K562 (cell line): ENCODE measurements at regions not wholly inside any gene's neighbourhood (a gene's known extent, or its start where the extent isn't known, plus 50 kb on each side); places are given as distances from the start of the nearest gene placed in this dataset.

Source experiments
- KDM1A ChIP-seq, 2 experiments: fragments of 450-650 bp; IDR thresholded peaks; 2 replicates each; pipeline ENCODE4 v1.6.1; 2016; ENCODE audit warnings: mild to moderate bottlenecking in 2 of 2
- POLR2A ChIP-seq: fragments of 450-650 bp; conservative IDR thresholded peaks from 2 replicates; pipeline ENCODE4 v1.6.1; 2016
- POLR2AphosphoS5 ChIP-seq: IDR thresholded peaks from 2 replicates; pipeline ENCODE4 v1.6.1; 2011; ENCODE audit warnings: mild to moderate bottlenecking, low read depth, low read length, moderate library complexity; ENCODE audit not compliant: control insufficient read depth, insufficient read depth
- TCF7L2 ChIP-seq: fragments of 150-350 bp; IDR thresholded peaks from 2 replicates; pipeline ENCODE4 v1.6.1; 2016; ENCODE audit warnings: low read depth, mild to moderate bottlenecking, low read length, moderate library complexity
- TF ChIP-seq, protein P1 (sequence below): sonication (generic); formaldehyde crosslinking; IDR thresholded peaks from 2 replicates; pipeline ENCODE4 v1.8.0; 2023; ENCODE audit warnings: missing genetic modification reagents, mild to moderate bottlenecking, borderline replicate concordance
- TF ChIP-seq, protein P2 (sequence below): sonication (generic); formaldehyde crosslinking; IDR thresholded peaks from 2 replicates; pipeline ENCODE4 v1.8.1; 2023; ENCODE audit warnings: mild to moderate bottlenecking, missing genetic modification reagents

GRCh38 chr2:6072276-6072675, 380.1 kb downstream of the SOX11 start:
- TF ChIP-seq TCF7L2 (no peak), POLR2A (no peak), KDM1A (IDR thresholded peaks at IDR 0.05) (no peak), POLR2AphosphoS5 (no peak)
- TF ChIP-seq, protein P1, sequence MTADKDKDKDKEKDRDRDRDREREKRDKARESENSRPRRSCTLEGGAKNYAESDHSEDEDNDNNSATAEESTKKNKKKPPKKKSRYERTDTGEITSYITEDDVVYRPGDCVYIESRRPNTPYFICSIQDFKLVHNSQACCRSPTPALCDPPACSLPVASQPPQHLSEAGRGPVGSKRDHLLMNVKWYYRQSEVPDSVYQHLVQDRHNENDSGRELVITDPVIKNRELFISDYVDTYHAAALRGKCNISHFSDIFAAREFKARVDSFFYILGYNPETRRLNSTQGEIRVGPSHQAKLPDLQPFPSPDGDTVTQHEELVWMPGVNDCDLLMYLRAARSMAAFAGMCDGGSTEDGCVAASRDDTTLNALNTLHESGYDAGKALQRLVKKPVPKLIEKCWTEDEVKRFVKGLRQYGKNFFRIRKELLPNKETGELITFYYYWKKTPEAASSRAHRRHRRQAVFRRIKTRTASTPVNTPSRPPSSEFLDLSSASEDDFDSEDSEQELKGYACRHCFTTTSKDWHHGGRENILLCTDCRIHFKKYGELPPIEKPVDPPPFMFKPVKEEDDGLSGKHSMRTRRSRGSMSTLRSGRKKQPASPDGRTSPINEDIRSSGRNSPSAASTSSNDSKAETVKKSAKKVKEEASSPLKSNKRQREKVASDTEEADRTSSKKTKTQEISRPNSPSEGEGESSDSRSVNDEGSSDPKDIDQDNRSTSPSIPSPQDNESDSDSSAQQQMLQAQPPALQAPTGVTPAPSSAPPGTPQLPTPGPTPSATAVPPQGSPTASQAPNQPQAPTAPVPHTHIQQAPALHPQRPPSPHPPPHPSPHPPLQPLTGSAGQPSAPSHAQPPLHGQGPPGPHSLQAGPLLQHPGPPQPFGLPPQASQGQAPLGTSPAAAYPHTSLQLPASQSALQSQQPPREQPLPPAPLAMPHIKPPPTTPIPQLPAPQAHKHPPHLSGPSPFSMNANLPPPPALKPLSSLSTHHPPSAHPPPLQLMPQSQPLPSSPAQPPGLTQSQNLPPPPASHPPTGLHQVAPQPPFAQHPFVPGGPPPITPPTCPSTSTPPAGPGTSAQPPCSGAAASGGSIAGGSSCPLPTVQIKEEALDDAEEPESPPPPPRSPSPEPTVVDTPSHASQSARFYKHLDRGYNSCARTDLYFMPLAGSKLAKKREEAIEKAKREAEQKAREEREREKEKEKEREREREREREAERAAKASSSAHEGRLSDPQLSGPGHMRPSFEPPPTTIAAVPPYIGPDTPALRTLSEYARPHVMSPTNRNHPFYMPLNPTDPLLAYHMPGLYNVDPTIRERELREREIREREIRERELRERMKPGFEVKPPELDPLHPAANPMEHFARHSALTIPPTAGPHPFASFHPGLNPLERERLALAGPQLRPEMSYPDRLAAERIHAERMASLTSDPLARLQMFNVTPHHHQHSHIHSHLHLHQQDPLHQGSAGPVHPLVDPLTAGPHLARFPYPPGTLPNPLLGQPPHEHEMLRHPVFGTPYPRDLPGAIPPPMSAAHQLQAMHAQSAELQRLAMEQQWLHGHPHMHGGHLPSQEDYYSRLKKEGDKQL (CRISPR knock-in tag) = no peak
- TF ChIP-seq, protein P2, sequence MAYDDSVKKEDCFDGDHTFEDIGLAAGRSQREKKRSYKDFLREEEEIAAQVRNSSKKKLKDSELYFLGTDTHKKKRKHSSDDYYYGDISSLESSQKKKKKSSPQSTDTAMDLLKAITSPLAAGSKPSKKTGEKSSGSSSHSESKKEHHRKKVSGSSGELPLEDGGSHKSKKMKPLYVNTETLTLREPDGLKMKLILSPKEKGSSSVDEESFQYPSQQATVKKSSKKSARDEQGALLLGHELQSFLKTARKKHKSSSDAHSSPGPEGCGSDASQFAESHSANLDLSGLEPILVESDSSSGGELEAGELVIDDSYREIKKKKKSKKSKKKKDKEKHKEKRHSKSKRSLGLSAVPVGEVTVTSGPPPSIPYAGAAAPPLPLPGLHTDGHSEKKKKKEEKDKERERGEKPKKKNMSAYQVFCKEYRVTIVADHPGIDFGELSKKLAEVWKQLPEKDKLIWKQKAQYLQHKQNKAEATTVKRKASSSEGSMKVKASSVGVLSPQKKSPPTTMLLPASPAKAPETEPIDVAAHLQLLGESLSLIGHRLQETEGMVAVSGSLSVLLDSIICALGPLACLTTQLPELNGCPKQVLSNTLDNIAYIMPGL (CRISPR knock-in tag) = no peak
